H1 (cell line): ENCODE measurements at regions not wholly inside any gene's neighbourhood (a gene's known extent, or its start where the extent isn't known, plus 50 kb on each side); places are given as distances from the start of the nearest gene placed in this dataset.

Experiments
- CTCF ChIA-PET: fragments of 300-600 bp; sonication (Branson Sonifier 250); formaldehyde crosslinking; loops from one replicate; lab custom pipeline; 2021; ENCODE audit not compliant: partially characterized antibody; lab: Charles Lee
- POLR2A ChIA-PET: fragments of 300-600 bp; sonication (Branson Sonifier 250); formaldehyde crosslinking; loops from one replicate; lab custom pipeline; 2021; ENCODE audit warnings: inconsistent platforms; ENCODE audit not compliant: partially characterized antibody; lab: Charles Lee
- DNase-seq, 2 experiments: peaks; one replicate each; pipeline versions ENCODE4 v3.0.0 to v3.0.0-alpha.2; 2010 to 2022; ENCODE audit warnings: low spot score in 2 of 2, low read depth in 1 of 2, mixed read lengths in 1 of 2
- FAIRE-seq: peaks from 2 replicates; lab custom pipeline; 2011; peaks lifted over from hg19 to GRCh38; lab: Jason Lieb, UNC
- H2AFZ ChIP-seq: 2 replicates; pipeline ENCODE4 v1.8.1; 2012; ENCODE audit warnings: low read length, inconsistent platforms
- H2AK5ac ChIP-seq: 2 replicates; pipeline ENCODE4 v1.6.1; 2013; ENCODE audit warnings: low read depth, low read length
- H2BK120ac ChIP-seq: replicated peaks from 2 replicates; pipeline ENCODE3; 2013; ENCODE audit warnings: low read depth, low read length, inconsistent platforms
- H2BK12ac ChIP-seq: 2 replicates; pipeline ENCODE4 v1.6.1; 2013; ENCODE audit warnings: low read depth, low read length
- H2BK15ac ChIP-seq: 2 replicates; pipeline ENCODE4 v1.6.1; 2013; ENCODE audit warnings: low read length
- H2BK20ac ChIP-seq: 2 replicates; pipeline ENCODE4 v1.6.1; 2013; ENCODE audit warnings: low read length
- H2BK5ac ChIP-seq: 2 replicates; pipeline ENCODE4 v1.6.1; 2013; ENCODE audit warnings: low read depth, low read length
- H3K14ac ChIP-seq: 2 replicates; pipeline ENCODE4 v1.6.1; 2013; ENCODE audit warnings: inconsistent platforms; ENCODE audit not compliant: insufficient read length
- H3K18ac ChIP-seq: 2 replicates; pipeline ENCODE4 v1.6.1; 2013; ENCODE audit warnings: low read length; ENCODE audit errors: extremely low read depth
- H3K23ac ChIP-seq: 2 replicates; pipeline ENCODE4 v1.6.1; 2013; ENCODE audit warnings: inconsistent platforms; ENCODE audit not compliant: insufficient read length
- H3K23me2 ChIP-seq: 2 replicates; pipeline ENCODE4 v1.6.1; 2013; ENCODE audit warnings: low read depth, low read length
- H3K27ac ChIP-seq: 2 replicates; pipeline ENCODE4 v1.6.1; 2011; ENCODE audit warnings: low read depth, low read length, inconsistent platforms
- H3K27me3 ChIP-seq, 4 experiments: replicated peaks in 1 of 4; 1 replicate in 1 of 4; 2 replicates in 3 of 4; pipeline versions ENCODE4 v1.6.1 to v1.8.1; 2011 to 2013; ENCODE audit warnings: low read length in 3 of 4, mild to moderate bottlenecking in 3 of 4, inconsistent platforms in 2 of 4, mixed read lengths in 2 of 4, moderate library complexity in 1 of 4; ENCODE audit not compliant: control insufficient read depth in 3 of 4, insufficient read depth in 3 of 4; ENCODE audit errors: extremely low read depth in 1 of 4
- H3K36me3 ChIP-seq, 4 experiments: 2 replicates each; pipeline versions ENCODE4 v1.6.1 to v1.8.1; 2011 to 2013; ENCODE audit warnings: mild to moderate bottlenecking in 4 of 4, low read length in 3 of 4, moderate library complexity in 2 of 4, control low read depth in 1 of 4, inconsistent platforms in 1 of 4; ENCODE audit not compliant: insufficient read depth in 4 of 4, control insufficient read depth in 2 of 4
- H3K4ac ChIP-seq: replicated peaks from 2 replicates; pipeline ENCODE3; 2013; ENCODE audit warnings: low read length, low read depth, mixed read lengths, inconsistent platforms; ENCODE audit not compliant: insufficient read length
- H3K4me1 ChIP-seq, 4 experiments: replicated peaks in 1 of 4; 1 replicate in 1 of 4; 2 replicates in 3 of 4; pipeline versions ENCODE4 v1.6.1 to v1.8.1; 2011 to 2013; ENCODE audit warnings: low read length in 3 of 4, inconsistent platforms in 2 of 4, mixed read lengths in 1 of 4; ENCODE audit not compliant: insufficient read depth in 4 of 4, control insufficient read depth in 3 of 4
- H3K4me2 ChIP-seq, 2 experiments: 2 replicates each; pipeline versions ENCODE4 v1.6.1 to v1.8.1; 2011 to 2013; ENCODE audit warnings: low read depth in 2 of 2, low read length in 2 of 2, control low read depth in 1 of 2, inconsistent platforms in 1 of 2, mild to moderate bottlenecking in 1 of 2; ENCODE audit not compliant: insufficient read depth in 1 of 2
- H3K4me3 ChIP-seq, 4 experiments: fragments of 200-600, 300-600 bp in 1 of 4; sonication (generic), shearing (Covaris generic), sonication (Bioruptor Twin) in 1 of 4; 2 replicates each; pipeline versions ENCODE4 v1.5.1 to v1.8.1; 2011 to 2016; ENCODE audit warnings: low read length in 4 of 4, low read depth in 3 of 4, control low read depth in 2 of 4, inconsistent platforms in 2 of 4, mild to moderate bottlenecking in 2 of 4, mixed read lengths in 1 of 4, moderate library complexity in 1 of 4; ENCODE audit not compliant: insufficient read depth in 2 of 4; ENCODE audit errors: extremely low read depth in 1 of 4
- H3K56ac ChIP-seq: replicated peaks from 2 replicates; pipeline ENCODE3; 2013; ENCODE audit warnings: low read depth, mild to moderate bottlenecking, mixed read lengths, low read length, inconsistent platforms; ENCODE audit not compliant: insufficient read length
- H3K79me1 ChIP-seq: 2 replicates; pipeline ENCODE4 v1.6.1; 2013; ENCODE audit warnings: low read depth, low read length, control low read depth
- H3K79me2 ChIP-seq, 2 experiments: 2 replicates each; pipeline versions ENCODE4 v1.6.1 to v1.8.1; 2012 to 2013; ENCODE audit warnings: low read length in 2 of 2, mild to moderate bottlenecking in 2 of 2, inconsistent platforms in 1 of 2; ENCODE audit not compliant: insufficient read depth in 2 of 2, control insufficient read depth in 1 of 2
- H3K9ac ChIP-seq, 4 experiments: replicated peaks in 1 of 4; 1 replicate in 1 of 4; 2 replicates in 3 of 4; pipeline versions ENCODE4 v1.6.1 to v1.8.1; 2011 to 2013; ENCODE audit warnings: low read depth in 3 of 4, low read length in 3 of 4, control low read depth in 2 of 4, mild to moderate bottlenecking in 2 of 4, moderate library complexity in 2 of 4, inconsistent platforms in 1 of 4; ENCODE audit errors: extremely low read depth in 1 of 4
- H3K9me3 ChIP-seq, 2 experiments: 2 replicates each; pipeline versions ENCODE4 v1.6.1 to v1.8.1; 2012 to 2013; ENCODE audit warnings: mild to moderate bottlenecking in 2 of 2, moderate library complexity in 2 of 2, control low read depth in 1 of 2, inconsistent platforms in 1 of 2, low read depth in 1 of 2, low read length in 1 of 2, mixed read lengths in 1 of 2; ENCODE audit not compliant: insufficient read depth in 2 of 2
- H4K20me1 ChIP-seq, 2 experiments: replicated peaks in 1 of 2; 2 replicates each; pipeline versions ENCODE3 to v1.8.1; 2011 to 2013; ENCODE audit warnings: inconsistent platforms in 2 of 2, low read length in 2 of 2, mild to moderate bottlenecking in 1 of 2; ENCODE audit not compliant: insufficient read depth in 2 of 2, control insufficient read depth in 1 of 2
- H4K5ac ChIP-seq: 2 replicates; pipeline ENCODE4 v1.6.1; 2013; ENCODE audit warnings: low read length, low read depth, mixed read lengths, inconsistent platforms; ENCODE audit not compliant: insufficient read length
- H4K8ac ChIP-seq: 2 replicates; pipeline ENCODE4 v1.8.0; 2013; ENCODE audit warnings: mild to moderate bottlenecking, moderate library complexity, low read length, inconsistent platforms; ENCODE audit not compliant: insufficient read depth; ENCODE audit errors: extremely low read depth
- H4K91ac ChIP-seq: replicated peaks from 2 replicates; pipeline ENCODE3; 2013; ENCODE audit warnings: low read length, mixed read lengths, inconsistent platforms; ENCODE audit not compliant: insufficient read length
- ASH2L ChIP-seq: fragments of 200-600, 300-600 bp; sonication (generic); IDR thresholded peaks from one replicate; pipeline ENCODE4 v1.7.1; 2017; ENCODE audit warnings: low read length
- SIN3A ChIP-seq, 2 experiments: IDR thresholded peaks in 1 of 2; conservative IDR thresholded peaks in 1 of 2; 2 replicates each; pipeline ENCODE4 v1.6.1; 2011 to 2012; ENCODE audit warnings: low read length in 2 of 2, improper control_type of control experiment in 1 of 2, low read depth in 1 of 2, mild to moderate bottlenecking in 1 of 2
- WGBS, 2 experiments: shearing (Covaris generic) in 1 of 2; methylation state at CpG; one replicate each; pipeline versions ENCODE4 v1.1.6 to v1.1.7; 2013 to 2015; ENCODE audit warnings: low lambda C conversion rate in 2 of 2, mixed read lengths in 2 of 2, inconsistent platforms in 1 of 2, low coverage in 1 of 2, missing lambda C conversion rate in 1 of 2; ENCODE audit not compliant: insufficient replicate concordance in 2 of 2, insufficient coverage in 1 of 2, insufficient read length in 1 of 2; ENCODE audit errors: extremely low coverage in 1 of 2, missing lambda C conversion rate in 1 of 2; 5-methylcytosine and 5-hydroxymethylcytosine counted together

GRCh38 chr14:95404583-95404982 is 84.9 kb upstream of the CLMN start:
- H2AFZ ChIP-seq = no peak overlapping the region
- no peak for TF ChIP-seq SIN3A (conservative IDR thresholded peaks at IDR 0.05 in 1 of 2, IDR thresholded peaks at IDR 0.05 in 1 of 2; ENCODE audit: low read depth in 1 of 2, low read length in 2 of 2)
- TF ChIP-seq ASH2L = no peak

More at GRCh38 chr14:95404583-95404982, 84.9 kb upstream of the CLMN start:
- Histone ChIP-seq H3K79me1 (no peaks in the 10 kb centered on the region), H3K36me3 (no peaks in the 10 kb centered on the region), H3K4me3 (no peak overlapping the region), H3K9ac (no peak overlapping the region), H3K4me2 (no peak overlapping the region), H4K8ac (no peak overlapping the region), H3K18ac (no peak overlapping the region), H3K4me1 (no peaks in the 10 kb centered on the region), H3K27me3 (no peaks in the 10 kb centered on the region), H4K5ac (no peak overlapping the region), H2BK120ac (no peak overlapping the region), H4K20me1 (no peaks in the 10 kb centered on the region), H4K91ac (no peak overlapping the region), H2AK5ac (no peak overlapping the region), H3K4ac (no peak overlapping the region), H2BK5ac (no peak overlapping the region), H3K23me2 (no peaks in the 10 kb centered on the region; the same call in 1 of the 2 replicates), H3K9me3 (no peaks in the 10 kb centered on the region), H2BK20ac (no peak overlapping the region), H3K27ac (no peak overlapping the region), H3K56ac (no peak overlapping the region), H3K23ac (no peak overlapping the region), H2BK15ac (no peak overlapping the region), H2BK12ac (no peak overlapping the region), H3K79me2 (no peaks in the 10 kb centered on the region), H3K14ac (no peak overlapping the region)
- DNase-seq (no peak), FAIRE-seq (no peak)
- 70% methylated on average over 7 of the region's 7 CpGs; no CpG with 5 or more reads in 1 of the 2 experiments for WGBS, 2 experiments
- CTCF ChIA-PET = interaction anchor here (1.0 kb wide), 1 partner anchor 10 kb away, joined by 4 read pairs; no protein-coding TSS in a partner anchor
- POLR2A ChIA-PET = no interaction called here
